GM23338 (cell line): ENCODE measurements at regions not wholly inside any gene's neighbourhood (a gene's known extent, or its start where the extent isn't known, plus 50 kb on each side); places are given as distances from the start of the nearest gene placed in this dataset.

Source experiments
- ATAC-seq: fragments of 200-7000 bp; cut with Tn5 transposase; 3 replicates; pipeline ENCODE4 v1.9.1; 2020
- DNase-seq: peaks from one replicate; pipeline ENCODE4 v3.0.0-alpha.2; 2015; ENCODE audit warnings: low spot score
- H2AFZ ChIP-seq: fragments of 200-600 bp; sonication (generic); 2 replicates; pipeline ENCODE4 v1.8.0; 2016; ENCODE audit warnings: antibody characterized with exemption, mild to moderate bottlenecking, moderate library complexity
- H3F3A ChIP-seq: fragments of 200-600 bp; sonication (generic); replicated peaks from 2 replicates; pipeline ENCODE4 v1.8.0; 2017; ENCODE audit warnings: antibody characterized with exemption, mixed run types, low read depth
- H3K27ac ChIP-seq: fragments of 200-600 bp; sonication (generic); 2 replicates; pipeline ENCODE4 v1.6.1; 2016; ENCODE audit warnings: low read depth
- H3K27me3 ChIP-seq: fragments of 200-600 bp; sonication (generic); 2 replicates; pipeline ENCODE4 v1.8.0; 2016; ENCODE audit warnings: mild to moderate bottlenecking, mixed run types, moderate library complexity; ENCODE audit not compliant: insufficient read depth
- H3K36me3 ChIP-seq: fragments of 200-600 bp; sonication (generic); 2 replicates; pipeline ENCODE4 v1.8.0; 2016; ENCODE audit warnings: mild to moderate bottlenecking; ENCODE audit not compliant: insufficient read depth
- H3K4me1 ChIP-seq: fragments of 200-600 bp; sonication (generic); 2 replicates; pipeline ENCODE4 v1.8.0; 2016; ENCODE audit warnings: mild to moderate bottlenecking, moderate library complexity; ENCODE audit not compliant: insufficient read depth
- H3K4me2 ChIP-seq: fragments of 200-600 bp; sonication (generic); 2 replicates; pipeline ENCODE4 v1.7.1; 2017; ENCODE audit warnings: mixed run types
- H3K4me3 ChIP-seq: fragments of 200-600 bp; sonication (generic); 2 replicates; pipeline ENCODE4 v1.6.1; 2016; ENCODE audit warnings: mixed run types
- H3K79me2 ChIP-seq: fragments of 200-600 bp; sonication (generic); replicated peaks from 2 replicates; pipeline ENCODE4 v1.8.0; 2017; ENCODE audit warnings: mild to moderate bottlenecking; ENCODE audit not compliant: insufficient read depth
- H3K9me2 ChIP-seq: fragments of 200-600 bp; sonication (generic); 2 replicates; pipeline ENCODE4 v1.8.0; 2017; ENCODE audit not compliant: insufficient read depth
- H4K20me1 ChIP-seq: fragments of 200-600 bp; sonication (generic); replicated peaks from 2 replicates; pipeline ENCODE4 v1.8.0; 2017; ENCODE audit warnings: mild to moderate bottlenecking; ENCODE audit not compliant: insufficient read depth
- H3K27ac Mint-ChIP-seq: 2 replicates; pipeline ENCODE4 v1.8.0; 2020; ENCODE audit warnings: inconsistent platforms, mild to moderate bottlenecking, moderate library complexity, mixed read lengths
- H3K27me3 Mint-ChIP-seq: 3 replicates; pipeline ENCODE4 v1.8.0; 2022; ENCODE audit warnings: low read depth, mild to moderate bottlenecking, moderate library complexity, mixed read lengths, inconsistent platforms; ENCODE audit not compliant: insufficient read depth, poor library complexity
- H3K36me3 Mint-ChIP-seq: 3 replicates; pipeline ENCODE4 v1.8.0; 2021; ENCODE audit warnings: low read depth, mild to moderate bottlenecking, inconsistent platforms, moderate library complexity, mixed read lengths
- H3K4me1 Mint-ChIP-seq: 3 replicates; pipeline ENCODE4 v1.8.0; 2020; ENCODE audit warnings: mild to moderate bottlenecking, inconsistent platforms, mixed read lengths
- H3K4me3 Mint-ChIP-seq: 3 replicates; pipeline ENCODE4 v1.8.0; 2021; ENCODE audit warnings: moderate library complexity, mild to moderate bottlenecking, inconsistent platforms, mixed read lengths
- H3K9me3 Mint-ChIP-seq: 3 replicates; pipeline ENCODE4 v1.8.0; 2020; ENCODE audit warnings: moderate library complexity, mild to moderate bottlenecking, inconsistent platforms, mixed read lengths
- CREB1 ChIP-seq: fragments of 250-450 bp; sonication (Bioruptor Pico); IDR thresholded peaks from 2 replicates; pipeline ENCODE4 v1.5.0; 2020; ENCODE audit warnings: low read depth, mild to moderate bottlenecking, moderate library complexity
- CTCF ChIP-seq, 2 experiments: fragments of 200-600 bp in 1 of 2; sonication (generic) in 1 of 2; conservative IDR thresholded peaks; 2 replicates each; pipeline versions ENCODE4 v1.5.1 to v1.6.1; 2016 to 2017; ENCODE audit warnings: antibody characterized with exemption in 2 of 2, low read depth in 2 of 2, mild to moderate bottlenecking in 2 of 2, moderate library complexity in 1 of 2
- ETS1 ChIP-seq: IDR thresholded peaks from 2 replicates; pipeline ENCODE4 v1.6.1; 2016; ENCODE audit warnings: antibody characterized with exemption
- EZH2 ChIP-seq: fragments of 200-600 bp; sonication (generic); IDR thresholded peaks from one replicate; pipeline ENCODE4 v1.8.0; 2017; ENCODE audit warnings: antibody characterized with exemption, mild to moderate bottlenecking, low read depth; ENCODE audit not compliant: unreplicated experiment
- EZH2phosphoT487 ChIP-seq: fragments of 200-600 bp; sonication (generic); IDR thresholded peaks from one replicate; pipeline ENCODE4 v1.8.1; 2018; ENCODE audit warnings: antibody characterized with exemption; ENCODE audit not compliant: unreplicated experiment
- JUNB ChIP-seq: IDR thresholded peaks from one replicate; pipeline ENCODE4 v1.6.1; 2016; ENCODE audit warnings: antibody characterized with exemption; ENCODE audit not compliant: unreplicated experiment
- NANOG ChIP-seq: IDR thresholded peaks from 2 replicates; pipeline ENCODE4 v1.6.1; 2016; ENCODE audit warnings: antibody characterized with exemption, borderline replicate concordance
- POLR2AphosphoS5 ChIP-seq: IDR thresholded peaks from 2 replicates; pipeline ENCODE4 v1.6.1; 2016; ENCODE audit warnings: antibody characterized with exemption, low read depth
- STAT1 ChIP-seq: IDR thresholded peaks from one replicate; pipeline ENCODE4 v1.6.1; 2016; ENCODE audit warnings: antibody characterized with exemption; ENCODE audit not compliant: unreplicated experiment
- ZNF114 ChIP-seq: fragments of 250-450 bp; sonication (Bioruptor Pico); IDR thresholded peaks from 2 replicates; pipeline ENCODE4 v1.5.0; 2020; ENCODE audit warnings: mild to moderate bottlenecking, moderate library complexity
- ZNF331 ChIP-seq: fragments of 250-450 bp; sonication (Bioruptor Pico); IDR thresholded peaks from 2 replicates; pipeline ENCODE4 v1.5.0; 2020; ENCODE audit warnings: low read depth, mild to moderate bottlenecking, moderate library complexity
- TF ChIP-seq, protein P1 (sequence below): IDR thresholded peaks from one replicate; pipeline ENCODE4 v1.6.1; 2018; ENCODE audit warnings: antibody characterized with exemption; ENCODE audit not compliant: unreplicated experiment

- H2AFZ ChIP-seq: 0 out of 2 replicates have a peak overlapping the region, but pooled peaks have one; percentile 14
- H3K27me3 ChIP-seq: no peaks in the 10 kb centered on the region
- Mint-ChIP-seq H3K4me1 (no peaks in the 10 kb centered on the region), H3K4me3 (no peak overlapping the region), H3K36me3 (no peaks in the 10 kb centered on the region), H3K27ac (no peak overlapping the region), H3K9me3 (no peaks in the 10 kb centered on the region), H3K27me3 (peaks cover 2% of the 10 kb centered on the region)
- DNase-seq (no peak), ATAC-seq (no peak)
- H3K9me2 ChIP-seq: peaks cover 9% of the 10 kb centered on the region
- no peaks in the 10 kb centered on the region for H3K79me2 ChIP-seq
- no peaks in the 10 kb centered on the region for H4K20me1 ChIP-seq
- H3K4me3 ChIP-seq: no peak overlapping the region
- no peak overlapping the region for H3K4me2 ChIP-seq
- no peaks in the 10 kb centered on the region for H3K36me3 ChIP-seq
- no peak overlapping the region for H3K27ac ChIP-seq
- no peaks in the 10 kb centered on the region for H3K4me1 ChIP-seq
- no peaks in the 10 kb centered on the region for H3F3A ChIP-seq
- TF ChIP-seq NANOG (no peak), CTCF (conservative IDR thresholded peaks at IDR 0.05; ENCODE audit: low read depth in 2 of 2) (no peak), EZH2phosphoT487 (no peak), STAT1 (no peak)
These were observed 301.8 kb upstream of the DUSP10 start for GRCh38 chr1:222043444-222044292.

DNA sequence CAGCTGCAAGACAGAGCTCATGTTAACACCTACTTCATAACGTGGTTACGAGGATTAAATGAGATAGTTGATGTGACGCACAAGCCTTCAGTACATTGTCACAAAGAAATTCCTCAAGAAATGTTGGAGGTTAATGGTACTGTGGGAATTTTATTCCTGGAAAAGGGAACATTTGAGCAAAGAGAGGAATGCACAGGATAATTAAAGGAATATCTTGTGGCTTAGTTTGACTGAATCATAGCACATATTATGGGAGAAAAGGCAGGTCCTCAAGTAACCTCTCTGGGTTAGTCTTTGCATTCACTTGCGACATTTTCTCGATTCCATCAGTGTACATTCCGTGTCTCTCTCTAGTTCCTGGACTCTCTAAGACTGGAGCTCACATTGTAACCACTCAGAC lies 300.2 kb upstream of the DUSP10 start:
- Histone ChIP-seq H3K4me3 (no peak overlapping the region), H3K27me3 (no peaks in the 10 kb centered on the region), H3K4me1 (no peaks in the 10 kb centered on the region), H3K36me3 (no peaks in the 10 kb centered on the region), H3K27ac (no peak overlapping the region), H3K9me2 (peaks cover 9% of the 10 kb centered on the region), H3F3A (no peaks in the 10 kb centered on the region), H3K79me2 (no peaks in the 10 kb centered on the region), H3K4me2 (no peak overlapping the region), H4K20me1 (no peaks in the 10 kb centered on the region), H2AFZ (no peak overlapping the region)
- Mint-ChIP-seq H3K4me3 (no peak overlapping the region), H3K27me3 (peaks cover 2% of the 10 kb centered on the region), H3K36me3 (no peaks in the 10 kb centered on the region), H3K9me3 (no peaks in the 10 kb centered on the region), H3K4me1 (no peaks in the 10 kb centered on the region), H3K27ac (no peak overlapping the region)
- no peak for ATAC-seq
- no peak for DNase-seq
- no peak for TF ChIP-seq NANOG
- TF ChIP-seq, protein P1, sequence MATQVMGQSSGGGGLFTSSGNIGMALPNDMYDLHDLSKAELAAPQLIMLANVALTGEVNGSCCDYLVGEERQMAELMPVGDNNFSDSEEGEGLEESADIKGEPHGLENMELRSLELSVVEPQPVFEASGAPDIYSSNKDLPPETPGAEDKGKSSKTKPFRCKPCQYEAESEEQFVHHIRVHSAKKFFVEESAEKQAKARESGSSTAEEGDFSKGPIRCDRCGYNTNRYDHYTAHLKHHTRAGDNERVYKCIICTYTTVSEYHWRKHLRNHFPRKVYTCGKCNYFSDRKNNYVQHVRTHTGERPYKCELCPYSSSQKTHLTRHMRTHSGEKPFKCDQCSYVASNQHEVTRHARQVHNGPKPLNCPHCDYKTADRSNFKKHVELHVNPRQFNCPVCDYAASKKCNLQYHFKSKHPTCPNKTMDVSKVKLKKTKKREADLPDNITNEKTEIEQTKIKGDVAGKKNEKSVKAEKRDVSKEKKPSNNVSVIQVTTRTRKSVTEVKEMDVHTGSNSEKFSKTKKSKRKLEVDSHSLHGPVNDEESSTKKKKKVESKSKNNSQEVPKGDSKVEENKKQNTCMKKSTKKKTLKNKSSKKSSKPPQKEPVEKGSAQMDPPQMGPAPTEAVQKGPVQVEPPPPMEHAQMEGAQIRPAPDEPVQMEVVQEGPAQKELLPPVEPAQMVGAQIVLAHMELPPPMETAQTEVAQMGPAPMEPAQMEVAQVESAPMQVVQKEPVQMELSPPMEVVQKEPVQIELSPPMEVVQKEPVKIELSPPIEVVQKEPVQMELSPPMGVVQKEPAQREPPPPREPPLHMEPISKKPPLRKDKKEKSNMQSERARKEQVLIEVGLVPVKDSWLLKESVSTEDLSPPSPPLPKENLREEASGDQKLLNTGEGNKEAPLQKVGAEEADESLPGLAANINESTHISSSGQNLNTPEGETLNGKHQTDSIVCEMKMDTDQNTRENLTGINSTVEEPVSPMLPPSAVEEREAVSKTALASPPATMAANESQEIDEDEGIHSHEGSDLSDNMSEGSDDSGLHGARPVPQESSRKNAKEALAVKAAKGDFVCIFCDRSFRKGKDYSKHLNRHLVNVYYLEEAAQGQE: no peak
- no peak for TF ChIP-seq STAT1
- TF ChIP-seq ZNF114: no peak
- TF ChIP-seq POLR2AphosphoS5: no peak
- TF ChIP-seq ETS1: no peak
- no peak for TF ChIP-seq CREB1 (CRISPR knock-in tag)
- no peak for TF ChIP-seq EZH2
- no peak for TF ChIP-seq CTCF (conservative IDR thresholded peaks at IDR 0.05; ENCODE audit: low read depth in 2 of 2)
- no peak for TF ChIP-seq ZNF331 (CRISPR knock-in tag)
- no peak for TF ChIP-seq JUNB
- no peak for TF ChIP-seq EZH2phosphoT487
